HEK293 (cell line): ENCODE measurements at regions not wholly inside any gene's neighbourhood (a gene's known extent, or its start where the extent isn't known, plus 50 kb on each side); places are given as distances from the start of the nearest gene placed in this dataset.

Source experiments
- TSHZ1 ChIP-seq: fragments of 450-650 bp; formaldehyde crosslinking; IDR thresholded peaks from 2 replicates; pipeline ENCODE4 v1.5.1; 2016; ENCODE audit warnings: missing biosample characterization, missing genetic modification characterization, borderline replicate concordance
- ZIC2 ChIP-seq: fragments of 450-650 bp; formaldehyde crosslinking; IDR thresholded peaks from 2 replicates; pipeline ENCODE4 v1.5.1; 2016; ENCODE audit warnings: missing biosample characterization, missing genetic modification characterization
- ZNF121 ChIP-seq: fragments of 450-650 bp; formaldehyde crosslinking; IDR thresholded peaks from 2 replicates; pipeline ENCODE4 v1.5.1; 2016; ENCODE audit warnings: missing biosample characterization, missing genetic modification characterization
- ZNF175 ChIP-seq: fragments of 450-650 bp; formaldehyde crosslinking; IDR thresholded peaks from 2 replicates; pipeline ENCODE4 v1.5.1; 2016; ENCODE audit warnings: missing biosample characterization, missing genetic modification characterization
- ZNF48 ChIP-seq: fragments of 450-650 bp; formaldehyde crosslinking; IDR thresholded peaks from 2 replicates; pipeline ENCODE4 v1.5.1; 2016; ENCODE audit warnings: missing biosample characterization, missing genetic modification characterization
- ZNF530 ChIP-seq: fragments of 450-650 bp; formaldehyde crosslinking; IDR thresholded peaks from 2 replicates; pipeline ENCODE4 v1.5.1; 2016; ENCODE audit warnings: low read depth, missing biosample characterization, missing genetic modification characterization
- ZNF585B ChIP-seq: fragments of 450-650 bp; formaldehyde crosslinking; IDR thresholded peaks from 2 replicates; pipeline ENCODE4 v1.5.1; 2016; ENCODE audit warnings: missing biosample characterization, missing genetic modification characterization
- ZNF701 ChIP-seq: fragments of 450-650 bp; formaldehyde crosslinking; IDR thresholded peaks from 2 replicates; pipeline ENCODE4 v1.5.1; 2016; ENCODE audit warnings: missing biosample characterization, missing genetic modification characterization
- ZNF792 ChIP-seq: fragments of 450-650 bp; formaldehyde crosslinking; IDR thresholded peaks from 2 replicates; pipeline ENCODE4 v1.5.1; 2016; ENCODE audit warnings: missing biosample characterization, missing genetic modification characterization
- TF ChIP-seq, protein P1 (sequence below): fragments of 450-650 bp; formaldehyde crosslinking; IDR thresholded peaks from 2 replicates; pipeline ENCODE4 v1.5.1; 2016; ENCODE audit warnings: missing biosample characterization, missing genetic modification characterization
- TF ChIP-seq, protein P2 (sequence below): sonication (generic); formaldehyde crosslinking; IDR thresholded peaks from 2 replicates; pipeline ENCODE4 v1.8.1; 2022; ENCODE audit warnings: mild to moderate bottlenecking, moderate library complexity, missing genetic modification reagents
- TF ChIP-seq, protein P3 (sequence below): fragments of 450-650 bp; formaldehyde crosslinking; IDR thresholded peaks from 2 replicates; pipeline ENCODE4; 2016; ENCODE audit warnings: missing biosample characterization, missing genetic modification characterization

DNA sequence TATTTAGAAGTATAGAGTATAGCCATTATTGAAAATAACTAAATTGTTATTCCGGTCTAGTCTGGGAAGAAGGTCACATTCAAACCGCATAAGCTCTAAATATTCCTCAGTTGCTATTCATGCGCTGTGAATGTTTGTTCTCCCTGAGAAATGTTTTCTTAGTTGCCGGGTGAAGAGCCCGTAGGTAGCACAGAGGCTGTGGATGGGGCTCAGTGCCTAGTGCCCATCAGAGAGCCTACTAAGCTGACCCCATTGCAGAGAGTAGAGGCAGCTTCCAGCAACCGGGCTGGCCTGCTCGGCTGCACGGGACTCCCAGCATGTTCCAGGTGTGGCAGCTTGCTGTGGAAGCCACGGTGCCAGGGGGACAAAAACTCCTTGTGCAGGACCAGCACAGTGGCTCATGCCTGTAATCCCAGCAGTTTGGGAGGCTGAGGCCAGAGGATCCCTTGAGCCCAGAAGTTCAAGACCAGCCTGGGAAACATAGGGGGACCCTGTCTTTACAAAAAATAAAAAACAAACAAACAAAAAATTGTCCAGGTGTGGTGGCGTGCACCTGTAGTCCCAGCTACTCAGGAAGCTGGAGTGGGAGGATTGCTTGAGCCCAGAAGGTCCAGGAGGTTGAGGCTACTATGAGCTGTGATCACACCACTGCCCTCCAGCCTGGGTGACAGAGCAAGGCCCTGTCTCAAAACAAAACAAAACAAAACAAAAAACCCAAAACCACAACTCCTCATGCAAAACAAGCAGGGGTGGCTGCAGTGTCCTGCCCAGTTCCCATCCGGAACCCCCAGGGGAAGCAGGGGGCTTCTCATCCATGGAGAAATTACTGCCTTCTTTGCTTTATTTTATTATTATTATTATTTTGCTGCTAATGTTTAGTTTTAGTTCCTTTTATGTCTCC lies 82.5 kb downstream of the KCTD15 start:
- TF ChIP-seq TSHZ1 (no peak), ZNF701 (tag by site-specific recombination) (no peak), ZNF175 (tag by site-specific recombination) (no peak), ZNF121 (tag by site-specific recombination) (no peak), ZNF48 (tag by site-specific recombination) (no peak), ZNF792 (tag by site-specific recombination) (no peak), ZIC2 (tag by site-specific recombination) (no peak), ZNF585B (tag by site-specific recombination) (no peak), ZNF530 (tag by site-specific recombination) (no peak)
- TF ChIP-seq, protein P1, sequence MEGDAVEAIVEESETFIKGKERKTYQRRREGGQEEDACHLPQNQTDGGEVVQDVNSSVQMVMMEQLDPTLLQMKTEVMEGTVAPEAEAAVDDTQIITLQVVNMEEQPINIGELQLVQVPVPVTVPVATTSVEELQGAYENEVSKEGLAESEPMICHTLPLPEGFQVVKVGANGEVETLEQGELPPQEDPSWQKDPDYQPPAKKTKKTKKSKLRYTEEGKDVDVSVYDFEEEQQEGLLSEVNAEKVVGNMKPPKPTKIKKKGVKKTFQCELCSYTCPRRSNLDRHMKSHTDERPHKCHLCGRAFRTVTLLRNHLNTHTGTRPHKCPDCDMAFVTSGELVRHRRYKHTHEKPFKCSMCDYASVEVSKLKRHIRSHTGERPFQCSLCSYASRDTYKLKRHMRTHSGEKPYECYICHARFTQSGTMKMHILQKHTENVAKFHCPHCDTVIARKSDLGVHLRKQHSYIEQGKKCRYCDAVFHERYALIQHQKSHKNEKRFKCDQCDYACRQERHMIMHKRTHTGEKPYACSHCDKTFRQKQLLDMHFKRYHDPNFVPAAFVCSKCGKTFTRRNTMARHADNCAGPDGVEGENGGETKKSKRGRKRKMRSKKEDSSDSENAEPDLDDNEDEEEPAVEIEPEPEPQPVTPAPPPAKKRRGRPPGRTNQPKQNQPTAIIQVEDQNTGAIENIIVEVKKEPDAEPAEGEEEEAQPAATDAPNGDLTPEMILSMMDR (tag by site-specific recombination), result no peak
- TF ChIP-seq, protein P2, sequence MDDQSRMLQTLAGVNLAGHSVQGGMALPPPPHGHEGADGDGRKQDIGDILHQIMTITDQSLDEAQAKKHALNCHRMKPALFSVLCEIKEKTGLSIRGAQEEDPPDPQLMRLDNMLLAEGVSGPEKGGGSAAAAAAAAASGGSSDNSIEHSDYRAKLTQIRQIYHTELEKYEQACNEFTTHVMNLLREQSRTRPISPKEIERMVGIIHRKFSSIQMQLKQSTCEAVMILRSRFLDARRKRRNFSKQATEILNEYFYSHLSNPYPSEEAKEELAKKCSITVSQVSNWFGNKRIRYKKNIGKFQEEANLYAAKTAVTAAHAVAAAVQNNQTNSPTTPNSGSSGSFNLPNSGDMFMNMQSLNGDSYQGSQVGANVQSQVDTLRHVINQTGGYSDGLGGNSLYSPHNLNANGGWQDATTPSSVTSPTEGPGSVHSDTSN (CRISPR knock-in tag), result no peak
- TF ChIP-seq, protein P3, sequence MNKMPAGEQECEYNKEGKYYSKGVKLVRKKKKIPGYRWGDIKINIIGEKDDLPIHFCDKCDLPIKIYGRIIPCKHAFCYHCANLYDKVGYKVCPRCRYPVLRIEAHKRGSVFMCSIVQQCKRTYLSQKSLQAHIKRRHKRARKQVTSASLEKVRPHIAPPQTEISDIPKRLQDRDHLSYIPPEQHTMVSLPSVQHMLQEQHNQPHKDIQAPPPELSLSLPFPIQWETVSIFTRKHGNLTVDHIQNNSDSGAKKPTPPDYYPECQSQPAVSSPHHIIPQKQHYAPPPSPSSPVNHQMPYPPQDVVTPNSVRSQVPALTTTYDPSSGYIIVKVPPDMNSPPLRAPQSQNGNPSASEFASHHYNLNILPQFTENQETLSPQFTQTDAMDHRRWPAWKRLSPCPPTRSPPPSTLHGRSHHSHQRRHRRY (tag by site-specific recombination), result no peak
